Effector memory CD8-positive, alpha-beta T cell (primary cell): ENCODE measurements at regions not wholly inside any gene's neighbourhood (a gene's known extent, or its start where the extent isn't known, plus 50 kb on each side); places are given as distances from the start of the nearest gene placed in this dataset.

Source experiments
- ATAC-seq: fragments of 150-1000 bp; cut with Tn5 transposase; replicated peaks from 2 replicates; pipeline ENCODE4 v1.10.0; 2021; ENCODE audit warnings: mild to moderate bottlenecking, moderate library complexity
- DNase-seq, 3 experiments: peaks; one replicate each; pipeline ENCODE4 v3.0.0; 2021
- H3K27ac Mint-ChIP-seq, 2 donors: one replicate each; pipeline ENCODE4 v1.8.0; 2022; ENCODE audit warnings: mild to moderate bottlenecking in 2 of 2, mixed read lengths in 2 of 2, moderate library complexity in 2 of 2
- H3K27me3 Mint-ChIP-seq, 2 donors: one replicate each; pipeline ENCODE4 v1.8.0; 2022; ENCODE audit warnings: mixed read lengths in 2 of 2
- H3K36me3 Mint-ChIP-seq: one replicate; pipeline ENCODE4 v1.8.0; 2022; ENCODE audit warnings: mild to moderate bottlenecking, moderate library complexity, mixed read lengths; ENCODE audit not compliant: insufficient read depth
- H3K4me1 Mint-ChIP-seq, 2 donors: one replicate each; pipeline ENCODE4 v1.8.0; 2022; ENCODE audit warnings: low read depth in 2 of 2, mixed read lengths in 2 of 2
- H3K4me3 Mint-ChIP-seq, 2 donors: one replicate each; pipeline ENCODE4 v1.8.0; 2022; ENCODE audit warnings: mild to moderate bottlenecking in 2 of 2, mixed read lengths in 2 of 2, moderate library complexity in 2 of 2
- H3K9me3 Mint-ChIP-seq, 2 donors: one replicate each; pipeline ENCODE4 v1.8.0; 2022; ENCODE audit warnings: mixed read lengths in 2 of 2

- H3K36me3 Mint-ChIP-seq: peaks cover 3% of the 10 kb centered on the region
- no peak overlapping the region for H3K4me3 Mint-ChIP-seq
- DNase-seq: no peak
- peaks cover 56 to 70% of the 10 kb centered on the region in 2 donors for H3K27me3 Mint-ChIP-seq
- ATAC-seq: no peak
- H3K9me3 Mint-ChIP-seq: no peaks in the 10 kb centered on the region
- H3K4me1 Mint-ChIP-seq: no peaks in the 10 kb centered on the region
- H3K27ac Mint-ChIP-seq: no peak overlapping the region
Observed at GRCh38 chr2:236671896-236672562, 102.4 kb downstream of the ACKR3 start.

GRCh38 chr2:236672606-236673005, 103.0 kb downstream of the ACKR3 start:
- DNase-seq (no peak), ATAC-seq (no peak)
- Mint-ChIP-seq H3K27me3 (peaks cover 62 to 76% of the 10 kb centered on the region in 2 donors), H3K4me1 (no peaks in the 10 kb centered on the region), H3K4me3 (no peak overlapping the region), H3K27ac (no peak overlapping the region), H3K9me3 (no peaks in the 10 kb centered on the region), H3K36me3 (peaks cover 3% of the 10 kb centered on the region)

- Mint-ChIP-seq H3K36me3 (peaks cover 3% of the 10 kb centered on the region), H3K9me3 (no peaks in the 10 kb centered on the region), H3K27me3 (peaks cover 63 to 82% of the 10 kb centered on the region in 2 donors), H3K4me1 (no peaks in the 10 kb centered on the region), H3K4me3 (no peak overlapping the region), H3K27ac (no peak overlapping the region)
- ATAC-seq: no peak
- DNase-seq: no peak
Observed at GRCh38 chr2:236673126-236673822, 103.6 kb downstream of the ACKR3 start.

GRCh38 chr2:236673823-236674185, 104.2 kb downstream of the ACKR3 start:
- Mint-ChIP-seq H3K9me3 (no peaks in the 10 kb centered on the region), H3K4me3 (no peak overlapping the region), H3K36me3 (peaks cover 3% of the 10 kb centered on the region), H3K27me3 (peaks cover 64 to 88% of the 10 kb centered on the region in 2 donors), H3K27ac (no peak overlapping the region), H3K4me1 (no peaks in the 10 kb centered on the region)
- DNase-seq: no peak
- ATAC-seq: no peak

- Mint-ChIP-seq H3K27me3 (peaks cover 69 to 92% of the 10 kb centered on the region in 2 donors), H3K4me3 (no peak overlapping the region), H3K36me3 (peaks cover 3% of the 10 kb centered on the region), H3K27ac (no peak overlapping the region), H3K9me3 (no peaks in the 10 kb centered on the region), H3K4me1 (no peaks in the 10 kb centered on the region)
- DNase-seq (no peak), ATAC-seq (no peak)
Observed at GRCh38 chr2:236674238-236674637, 104.6 kb downstream of the ACKR3 start.

GRCh38 chr2:236674646-236675045, 105.0 kb downstream of the ACKR3 start:
- peaks cover 66 to 90% of the 10 kb centered on the region in 2 donors for H3K27me3 Mint-ChIP-seq
- DNase-seq (no peak), ATAC-seq (no peak)
- H3K4me1 Mint-ChIP-seq: no peaks in the 10 kb centered on the region
- no peak overlapping the region for H3K27ac Mint-ChIP-seq
- H3K36me3 Mint-ChIP-seq: peaks cover 3% of the 10 kb centered on the region
- H3K4me3 Mint-ChIP-seq: no peak overlapping the region
- H3K9me3 Mint-ChIP-seq: no peaks in the 10 kb centered on the region

- peaks cover 62 to 86% of the 10 kb centered on the region in 2 donors for H3K27me3 Mint-ChIP-seq
- DNase-seq (no peak), ATAC-seq (no peak)
- no peaks in the 10 kb centered on the region for H3K9me3 Mint-ChIP-seq
- no peak overlapping the region for H3K27ac Mint-ChIP-seq
- H3K36me3 Mint-ChIP-seq: peaks cover 3% of the 10 kb centered on the region
- H3K4me3 Mint-ChIP-seq: no peak overlapping the region
- H3K4me1 Mint-ChIP-seq: no peaks in the 10 kb centered on the region
Observed at GRCh38 chr2:236675051-236675450, 105.4 kb downstream of the ACKR3 start.

- Mint-ChIP-seq H3K27ac (no peak overlapping the region), H3K9me3 (no peaks in the 10 kb centered on the region), H3K36me3 (peaks cover 3% of the 10 kb centered on the region), H3K4me1 (no peaks in the 10 kb centered on the region), H3K4me3 (no peak overlapping the region), H3K27me3 (peaks cover 60 to 86% of the 10 kb centered on the region in 2 donors)
- DNase-seq (no peak), ATAC-seq (no peak)
Observed at GRCh38 chr2:236675526-236675925, 105.9 kb downstream of the ACKR3 start.

- Mint-ChIP-seq H3K36me3 (peaks cover 3% of the 10 kb centered on the region), H3K4me1 (no peaks in the 10 kb centered on the region), H3K9me3 (no peaks in the 10 kb centered on the region), H3K27me3 (peaks cover 58 to 86% of the 10 kb centered on the region in 2 donors), H3K4me3 (no peak overlapping the region), H3K27ac (no peak overlapping the region)
- ATAC-seq (no peak), DNase-seq (no peak)
Observed at GRCh38 chr2:236676136-236676873, 106.7 kb downstream of the ACKR3 start.

GRCh38 chr2:236677368-236677767, 107.7 kb downstream of the ACKR3 start:
- no peak overlapping the region for H3K27ac Mint-ChIP-seq
- peaks cover 55 to 76% of the 10 kb centered on the region in 2 donors for H3K27me3 Mint-ChIP-seq
- DNase-seq (no peak), ATAC-seq (no peak)
- H3K36me3 Mint-ChIP-seq: no peaks in the 10 kb centered on the region
- no peak overlapping the region for H3K4me3 Mint-ChIP-seq
- no peaks in the 10 kb centered on the region for H3K4me1 Mint-ChIP-seq
- H3K9me3 Mint-ChIP-seq: no peaks in the 10 kb centered on the region

GRCh38 chr2:236678307-236678975, 108.8 kb downstream of the ACKR3 start:
- H3K27ac Mint-ChIP-seq: no peak overlapping the region
- H3K9me3 Mint-ChIP-seq: no peaks in the 10 kb centered on the region
- ATAC-seq: no peak
- DNase-seq: no peak
- H3K27me3 Mint-ChIP-seq: peaks cover 44 to 76% of the 10 kb centered on the region in 2 donors
- no peaks in the 10 kb centered on the region for H3K4me1 Mint-ChIP-seq
- no peak overlapping the region for H3K4me3 Mint-ChIP-seq
- no peaks in the 10 kb centered on the region for H3K36me3 Mint-ChIP-seq

- H3K36me3 Mint-ChIP-seq: no peaks in the 10 kb centered on the region
- peaks cover 38 to 80% of the 10 kb centered on the region in 2 donors for H3K27me3 Mint-ChIP-seq
- peaks cover 2 to 8% of the 10 kb centered on the region in 2 donors for H3K4me1 Mint-ChIP-seq
- H3K4me3 Mint-ChIP-seq: no peak overlapping the region
- no peak overlapping the region for H3K27ac Mint-ChIP-seq
- no peak for DNase-seq
- no peak for ATAC-seq
- no peaks in the 10 kb centered on the region for H3K9me3 Mint-ChIP-seq
Observed at GRCh38 chr2:236679884-236680860, 110.5 kb downstream of the ACKR3 start.
